ENCODE measurements at regions not wholly inside any gene's neighbourhood (a gene's known extent, or its start where the extent isn't known, plus 50 kb on each side); places are given as distances from the start of the nearest gene placed in this dataset.

- Histone ChIP-seq H3K56ac (ENCODE audit: insufficient read length, low read depth, low read length) (no peak overlapping the region), H3K27ac (ENCODE audit: insufficient read length, low read depth, low read length) (no peak overlapping the region), H3K4me2 (ENCODE audit: insufficient read depth, insufficient read length, low read length) (no peak overlapping the region), H4K5ac (ENCODE audit: insufficient read length, low read depth, low read length) (no peak overlapping the region), H2BK12ac (ENCODE audit: insufficient read length, low read depth, low read length) (no peak overlapping the region), H3K18ac (ENCODE audit: insufficient read length, low read depth, low read length) (no peak overlapping the region), H3K27me3 (ENCODE audit: insufficient read depth, low read length) (no peaks in the 10 kb centered on the region; the same call in 1 of the 2 replicates), H3K4me1 (ENCODE audit: insufficient read depth, low read length) (no peaks in the 10 kb centered on the region; the same call in 1 of the 2 replicates), H4K20me1 (ENCODE audit: control insufficient read depth, insufficient read depth, insufficient read length) (no peaks in the 10 kb centered on the region), H3K9me3 (ENCODE audit: control insufficient read depth, low read depth, low read length) (no peaks in the 10 kb centered on the region), H3T11ph (ENCODE audit: low read length) (no peak overlapping the region), H2BK20ac (ENCODE audit: low read depth, low read length, poor library complexity, severe bottlenecking) (no peak overlapping the region), H3K4ac (ENCODE audit: low read depth, low read length) (no peak overlapping the region), H3K79me1 (ENCODE audit: insufficient read depth, low read depth, low read length, poor library complexity, severe bottlenecking) (no peaks in the 10 kb centered on the region), H3K23me2 (ENCODE audit: insufficient read length, low read depth, low read length, poor library complexity, severe bottlenecking) (no peaks in the 10 kb centered on the region), H2AFZ (ENCODE audit: low read length) (no peak overlapping the region), H3K23ac (ENCODE audit: insufficient read length, low read depth, low read length) (no peak overlapping the region), H4K8ac (replicated peaks; ENCODE audit: insufficient read length, low read depth, low read length) (no peak overlapping the region), H2BK120ac (ENCODE audit: low read depth, low read length, poor library complexity, severe bottlenecking) (no peak overlapping the region), H2AK5ac (ENCODE audit: insufficient read length, low read length) (no peak overlapping the region), H3K14ac (ENCODE audit: insufficient read depth, low read length) (no peak overlapping the region), H3K9ac (ENCODE audit: extremely low read depth, insufficient read length, low read length) (no peak overlapping the region), H2BK15ac (ENCODE audit: low read depth, low read length) (no peak overlapping the region), H2BK5ac (ENCODE audit: insufficient read length, low read length) (no peak overlapping the region), H4K91ac (ENCODE audit: insufficient read length, low read depth, low read length) (no peak overlapping the region), H3K79me2 (ENCODE audit: insufficient read depth, low read length) (no peaks in the 10 kb centered on the region)
- Mint-ChIP-seq H3K27me3 (ENCODE audit: low read depth) (peaks cover 50% of the 10 kb centered on the region), H3K36me3 (ENCODE audit: insufficient read depth in 1 of 3, low read depth in 3 of 3) (peaks cover 0 to 2% (median 0%) of the 10 kb centered on the region in 3 experiments; a peak in 2 of 7 replicates), H3K4me1 (peaks cover 11 to 13% of the 10 kb centered on the region in 2 experiments), H3K27ac (no peak overlapping the region; a peak in 1 of 7 replicates), H3K4me3 (no peak overlapping the region), H3K9me3 (no peaks in the 10 kb centered on the region; a peak in 1 of 5 replicates)
- TF ChIP-seq, protein P1, sequence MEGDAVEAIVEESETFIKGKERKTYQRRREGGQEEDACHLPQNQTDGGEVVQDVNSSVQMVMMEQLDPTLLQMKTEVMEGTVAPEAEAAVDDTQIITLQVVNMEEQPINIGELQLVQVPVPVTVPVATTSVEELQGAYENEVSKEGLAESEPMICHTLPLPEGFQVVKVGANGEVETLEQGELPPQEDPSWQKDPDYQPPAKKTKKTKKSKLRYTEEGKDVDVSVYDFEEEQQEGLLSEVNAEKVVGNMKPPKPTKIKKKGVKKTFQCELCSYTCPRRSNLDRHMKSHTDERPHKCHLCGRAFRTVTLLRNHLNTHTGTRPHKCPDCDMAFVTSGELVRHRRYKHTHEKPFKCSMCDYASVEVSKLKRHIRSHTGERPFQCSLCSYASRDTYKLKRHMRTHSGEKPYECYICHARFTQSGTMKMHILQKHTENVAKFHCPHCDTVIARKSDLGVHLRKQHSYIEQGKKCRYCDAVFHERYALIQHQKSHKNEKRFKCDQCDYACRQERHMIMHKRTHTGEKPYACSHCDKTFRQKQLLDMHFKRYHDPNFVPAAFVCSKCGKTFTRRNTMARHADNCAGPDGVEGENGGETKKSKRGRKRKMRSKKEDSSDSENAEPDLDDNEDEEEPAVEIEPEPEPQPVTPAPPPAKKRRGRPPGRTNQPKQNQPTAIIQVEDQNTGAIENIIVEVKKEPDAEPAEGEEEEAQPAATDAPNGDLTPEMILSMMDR (conservative IDR thresholded peaks at IDR 0.05): peak; percentile 57
- WGBS (ENCODE audit: extremely low coverage, insufficient read length, low lambda C conversion rate): no CpG with 5 or more reads among the region's 6 CpGs
- DNase-seq: peak; percentile 76
These were observed 223.7 kb downstream of the SLC4A3 start for GRCh38 chr2:219851169-219851568.
